Esophagus squamous epithelium (tissue), 4 donors: ENCODE measurements at regions not wholly inside any gene's neighbourhood (a gene's known extent, or its start where the extent isn't known, plus 50 kb on each side); places are given as distances from the start of the nearest gene placed in this dataset.

Experiments used
- CTCF ChIP-seq, 6 experiments: fragments of 450-650 bp in 4 of 6; fragments of 200-600 bp in 2 of 6; sonication (generic) in 2 of 6; IDR thresholded peaks; one replicate each; pipeline ENCODE4 v1.5.1; 2016 to 2019; ENCODE audit warnings: antibody characterized with exemption in 6 of 6, mild to moderate bottlenecking in 4 of 6, moderate library complexity in 4 of 6
- POLR2A ChIP-seq, 4 donors: fragments of 450-650 bp; IDR thresholded peaks; one replicate each; pipeline ENCODE4 v1.6.1; 2017; ENCODE audit warnings: antibody characterized with exemption in 4 of 4, mild to moderate bottlenecking in 4 of 4, moderate library complexity in 3 of 4

GRCh38 chr5:8961956-8962355 lies 583.9 kb downstream of the SEMA5A start:
- TF ChIP-seq CTCF (IDR thresholded peaks at IDR 0.05), result no peak
- no peak for TF ChIP-seq POLR2A (IDR thresholded peaks at IDR 0.05)
